OCI-LY3 (cell line): ENCODE measurements at regions not wholly inside any gene's neighbourhood (a gene's known extent, or its start where the extent isn't known, plus 50 kb on each side); places are given as distances from the start of the nearest gene placed in this dataset.

Experiments used
- H2AFZ ChIP-seq: fragments of 200-600, 300-600 bp; shearing (Covaris generic); 2 replicates; pipeline ENCODE4 v1.6.0; 2014; ENCODE audit warnings: antibody characterized with exemption, low read depth, low read length
- H3K27ac ChIP-seq: fragments of 200-600, 300-600 bp; sonication (generic); 2 replicates; pipeline ENCODE4 v1.5.1; 2014; ENCODE audit warnings: mild to moderate bottlenecking, low read length, moderate library complexity, mixed read lengths
- H3K27me3 ChIP-seq: fragments of 200-600, 300-600 bp; sonication (generic); 2 replicates; pipeline ENCODE4 v1.6.1; 2014; ENCODE audit warnings: low read depth, low read length, mixed read lengths
- H3K36me3 ChIP-seq: fragments of 200-600, 300-600 bp; sonication (generic); replicated peaks from 2 replicates; pipeline ENCODE3; 2014; ENCODE audit warnings: low read depth, low read length, mixed read lengths
- H3K4me1 ChIP-seq: fragments of 300-600, 200-600 bp; sonication (generic); 2 replicates; pipeline ENCODE4 v1.6.1; 2014; ENCODE audit warnings: low read length, mixed read lengths
- H3K4me2 ChIP-seq: fragments of 200-600, 300-600 bp; sonication (generic); 2 replicates; pipeline ENCODE4 v1.6.1; 2014; ENCODE audit warnings: low read length, mixed read lengths
- H3K4me3 ChIP-seq: fragments of 300-600, 200-600 bp; sonication (generic); 2 replicates; pipeline ENCODE4 v1.5.1; 2014; ENCODE audit warnings: antibody characterized with exemption, mild to moderate bottlenecking, low read length, moderate library complexity
- H3K79me2 ChIP-seq: fragments of 300-600, 200-600 bp; shearing (Covaris generic); 2 replicates; pipeline ENCODE4 v1.6.1; 2014; ENCODE audit warnings: mild to moderate bottlenecking, low read length, mixed read lengths
- H3K9ac ChIP-seq: fragments of 300-600, 200-600 bp; shearing (Covaris generic); 2 replicates; pipeline ENCODE4 v1.6.0; 2014; ENCODE audit warnings: mild to moderate bottlenecking, low read length, moderate library complexity
- H3K9me3 ChIP-seq: fragments of 200-600, 300-600 bp; shearing (Covaris generic); 2 replicates; pipeline ENCODE4 v1.6.1; 2014; ENCODE audit warnings: low read length, mixed read lengths; ENCODE audit not compliant: insufficient read depth
- H4K20me1 ChIP-seq: fragments of 200-600, 300-600 bp; sonication (generic); 2 replicates; pipeline ENCODE4 v1.6.1; 2016; ENCODE audit warnings: low read length, mixed read lengths; ENCODE audit not compliant: insufficient read depth
- EZH2phosphoT487 ChIP-seq: fragments of 200-600 bp; shearing (Covaris generic); IDR thresholded peaks from 2 replicates; pipeline ENCODE4 v1.6.1; 2018; ENCODE audit warnings: antibody characterized with exemption, mixed run types, low read depth
- TF ChIP-seq, protein P1 (sequence below): fragments of 200-600, 300-600 bp; sonication (generic); IDR thresholded peaks from 2 replicates; pipeline ENCODE4 v1.5.1; 2014; ENCODE audit warnings: antibody characterized with exemption, low read length, low read depth

DNA sequence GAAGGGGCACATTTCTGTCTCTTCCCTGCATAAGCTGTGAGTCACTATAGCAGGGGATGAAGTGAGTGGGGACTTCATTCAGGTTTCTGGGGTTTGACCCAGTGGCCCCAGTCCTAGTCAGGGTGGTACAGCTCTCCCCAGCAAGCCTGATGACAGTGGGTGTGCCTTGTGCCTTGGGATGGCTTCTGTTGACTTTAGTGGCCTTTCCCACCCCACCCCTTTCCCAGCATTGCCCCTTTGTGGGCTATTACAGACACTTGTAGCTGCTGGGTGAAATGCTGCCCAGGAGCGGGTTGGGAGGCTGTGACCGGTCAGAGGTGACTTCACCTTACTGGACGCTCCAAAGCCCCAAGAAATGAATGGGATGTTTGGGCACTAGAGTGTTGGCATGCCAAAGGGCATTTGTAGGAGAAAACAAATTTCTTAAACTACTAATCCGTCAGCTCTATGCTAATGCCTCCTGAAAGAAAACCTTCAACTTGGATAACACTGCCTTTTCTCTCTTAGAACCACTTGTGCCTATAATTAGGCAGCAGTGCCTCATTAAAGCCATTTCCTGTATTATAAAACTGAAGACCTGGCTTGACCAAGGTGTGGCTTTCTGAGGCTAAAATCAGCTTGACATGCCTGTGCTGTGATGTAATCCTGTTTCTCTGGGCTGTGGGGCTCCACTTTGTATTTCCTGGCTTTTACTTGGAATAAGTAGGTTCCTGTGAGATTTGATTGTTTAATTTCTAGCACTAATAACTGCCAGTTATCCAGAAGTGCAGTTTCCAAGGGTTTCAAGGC is 119.0 kb upstream of the SLC25A48 start:
- no peak overlapping the region for H3K4me3 ChIP-seq
- no peak for TF ChIP-seq EZH2phosphoT487
- TF ChIP-seq, protein P1, sequence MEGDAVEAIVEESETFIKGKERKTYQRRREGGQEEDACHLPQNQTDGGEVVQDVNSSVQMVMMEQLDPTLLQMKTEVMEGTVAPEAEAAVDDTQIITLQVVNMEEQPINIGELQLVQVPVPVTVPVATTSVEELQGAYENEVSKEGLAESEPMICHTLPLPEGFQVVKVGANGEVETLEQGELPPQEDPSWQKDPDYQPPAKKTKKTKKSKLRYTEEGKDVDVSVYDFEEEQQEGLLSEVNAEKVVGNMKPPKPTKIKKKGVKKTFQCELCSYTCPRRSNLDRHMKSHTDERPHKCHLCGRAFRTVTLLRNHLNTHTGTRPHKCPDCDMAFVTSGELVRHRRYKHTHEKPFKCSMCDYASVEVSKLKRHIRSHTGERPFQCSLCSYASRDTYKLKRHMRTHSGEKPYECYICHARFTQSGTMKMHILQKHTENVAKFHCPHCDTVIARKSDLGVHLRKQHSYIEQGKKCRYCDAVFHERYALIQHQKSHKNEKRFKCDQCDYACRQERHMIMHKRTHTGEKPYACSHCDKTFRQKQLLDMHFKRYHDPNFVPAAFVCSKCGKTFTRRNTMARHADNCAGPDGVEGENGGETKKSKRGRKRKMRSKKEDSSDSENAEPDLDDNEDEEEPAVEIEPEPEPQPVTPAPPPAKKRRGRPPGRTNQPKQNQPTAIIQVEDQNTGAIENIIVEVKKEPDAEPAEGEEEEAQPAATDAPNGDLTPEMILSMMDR, result no peak
- no peak overlapping the region for H2AFZ ChIP-seq
- no peaks in the 10 kb centered on the region for H3K36me3 ChIP-seq
- H4K20me1 ChIP-seq, result no peaks in the 10 kb centered on the region
- H3K9me3 ChIP-seq, result no peaks in the 10 kb centered on the region
- H3K27ac ChIP-seq, result no peak overlapping the region
- H3K9ac ChIP-seq, result no peak overlapping the region
- peaks cover 25% of the 10 kb centered on the region; the same call in 1 of the 2 replicates for H3K27me3 ChIP-seq
- no peaks in the 10 kb centered on the region for H3K79me2 ChIP-seq
- no peaks in the 10 kb centered on the region for H3K4me1 ChIP-seq
- no peak overlapping the region for H3K4me2 ChIP-seq

DNA sequence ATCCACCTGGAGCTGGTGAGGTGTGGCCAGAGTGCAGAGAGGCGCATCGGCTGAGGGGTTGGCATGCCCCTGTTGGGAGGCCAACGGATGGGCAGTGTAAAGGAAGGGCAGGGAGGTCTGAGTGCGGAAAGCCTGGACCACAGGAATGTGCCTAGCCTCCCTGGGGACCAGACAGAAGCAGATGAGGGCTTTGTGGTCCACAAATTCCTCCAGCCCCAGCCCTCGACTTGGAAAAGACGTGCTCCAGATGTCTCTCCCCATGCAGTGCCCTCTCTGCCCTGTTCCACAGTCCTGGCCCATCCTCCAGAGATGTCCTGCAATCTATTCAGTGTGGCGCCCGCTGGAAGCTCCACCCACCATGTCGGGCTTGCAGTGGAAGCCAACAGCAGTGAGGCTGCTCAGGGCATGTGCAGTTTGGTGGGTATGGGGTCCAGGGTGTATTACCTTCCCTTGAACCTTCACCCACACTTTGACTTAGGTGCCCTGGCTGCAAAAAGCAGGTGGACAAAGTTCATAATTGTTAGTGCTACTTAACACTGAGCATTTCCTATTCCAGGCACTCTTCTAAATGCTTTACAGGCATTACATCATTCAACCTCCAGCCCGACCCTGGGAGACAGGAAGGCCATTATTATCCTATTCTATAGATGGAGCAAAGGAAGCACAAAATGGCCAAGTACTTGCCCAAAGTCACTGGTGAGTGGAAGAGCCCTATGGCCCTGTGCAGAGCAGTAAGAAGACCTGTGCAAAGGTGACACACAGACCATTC is 120.2 kb upstream of the SLC25A48 start:
- TF ChIP-seq, protein P1, result no peak
- no peak for TF ChIP-seq EZH2phosphoT487
- H3K4me3 ChIP-seq, result no peak overlapping the region

GRCh38 chr5:135713161-135713915 is 121.1 kb upstream of the SLC25A48 start:
- H2AFZ ChIP-seq, result no peak overlapping the region
- no peaks in the 10 kb centered on the region for H3K79me2 ChIP-seq
- TF ChIP-seq EZH2phosphoT487, result no peak
- TF ChIP-seq, protein P1, result no peak
- no peaks in the 10 kb centered on the region for H3K9me3 ChIP-seq
- H3K4me3 ChIP-seq, result no peak overlapping the region
- no peaks in the 10 kb centered on the region for H4K20me1 ChIP-seq
- H3K4me2 ChIP-seq, result no peak overlapping the region
- no peaks in the 10 kb centered on the region for H3K36me3 ChIP-seq
- H3K9ac ChIP-seq, result no peak overlapping the region
- no peak overlapping the region for H3K27ac ChIP-seq
- H3K27me3 ChIP-seq, result peaks cover 25% of the 10 kb centered on the region
- H3K4me1 ChIP-seq, result no peaks in the 10 kb centered on the region

More for the DNA sequence above, 120.2 kb upstream of the SLC25A48 start:
- H3K9ac ChIP-seq, result no peak overlapping the region
- H3K79me2 ChIP-seq, result no peaks in the 10 kb centered on the region
- H3K4me2 ChIP-seq, result no peak overlapping the region
- no peaks in the 10 kb centered on the region for H3K9me3 ChIP-seq
- H3K4me1 ChIP-seq, result no peaks in the 10 kb centered on the region
- H4K20me1 ChIP-seq, result no peaks in the 10 kb centered on the region
- no peak overlapping the region for H2AFZ ChIP-seq
- H3K36me3 ChIP-seq, result no peaks in the 10 kb centered on the region
- peaks cover 25% of the 10 kb centered on the region for H3K27me3 ChIP-seq
- no peak overlapping the region for H3K27ac ChIP-seq

DNA sequence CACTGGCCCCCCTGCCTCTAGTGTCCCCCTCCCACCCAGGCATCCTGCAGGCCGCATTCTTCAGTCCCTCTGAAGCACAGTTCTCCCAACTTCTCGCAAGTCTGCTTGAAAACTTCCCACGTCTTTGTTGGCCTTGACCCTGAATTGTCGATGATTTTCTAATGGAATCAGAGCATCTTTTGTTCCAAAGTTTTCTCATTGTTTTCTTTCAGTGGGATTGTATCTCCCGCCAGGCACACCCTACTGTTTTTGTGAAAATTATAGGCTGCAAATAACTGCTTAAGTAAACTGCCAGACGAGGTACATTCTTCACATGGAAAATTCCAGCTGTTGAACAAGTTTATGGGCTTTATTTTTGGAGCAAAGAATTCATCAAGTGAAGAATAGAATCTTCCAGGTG is 122.6 kb upstream of the SLC25A48 start:
- H4K20me1 ChIP-seq, result no peaks in the 10 kb centered on the region
- no peaks in the 10 kb centered on the region for H3K36me3 ChIP-seq
- no peaks in the 10 kb centered on the region for H3K4me1 ChIP-seq
- peaks cover 25% of the 10 kb centered on the region for H3K27me3 ChIP-seq
- TF ChIP-seq EZH2phosphoT487, result no peak
- TF ChIP-seq, protein P1, result no peak
- no peak overlapping the region for H3K4me2 ChIP-seq
- H3K27ac ChIP-seq, result no peak overlapping the region
- no peak overlapping the region for H3K4me3 ChIP-seq
- no peak overlapping the region for H2AFZ ChIP-seq
- H3K9me3 ChIP-seq, result no peaks in the 10 kb centered on the region
- no peaks in the 10 kb centered on the region for H3K79me2 ChIP-seq
- H3K9ac ChIP-seq, result no peak overlapping the region
